ENCODE measurements at regions not wholly inside any gene's neighbourhood (a gene's known extent, or its start where the extent isn't known, plus 50 kb on each side); places are given as distances from the start of the nearest gene placed in this dataset.

GRCh38 chr11:113538451-113539412, 63.5 kb upstream of the DRD2 start:
- TF ChIP-seq CTCF (conservative IDR thresholded peaks at IDR 0.05; ENCODE audit: low read depth, low read length), result no peak
- no peak for TF ChIP-seq ELK1 (IDR thresholded peaks at IDR 0.05; ENCODE audit: borderline replicate concordance, low read depth, low read length)
- TF ChIP-seq RCOR1 (IDR thresholded peaks at IDR 0.05; ENCODE audit: insufficient replicate concordance, low read length), result no peak
- TF ChIP-seq POLR2A (IDR thresholded peaks at IDR 0.05; ENCODE audit: low read depth, low read length), result no peak

All from IMR-90 (cell line).